H1 (cell line): ENCODE measurements at regions not wholly inside any gene's neighbourhood (a gene's known extent, or its start where the extent isn't known, plus 50 kb on each side); places are given as distances from the start of the nearest gene placed in this dataset.

Source experiments
- SIX5 ChIP-seq: IDR thresholded peaks from 2 replicates; pipeline ENCODE4 v1.6.1; 2011; ENCODE audit warnings: mild to moderate bottlenecking, low read depth, low read length

DNA sequence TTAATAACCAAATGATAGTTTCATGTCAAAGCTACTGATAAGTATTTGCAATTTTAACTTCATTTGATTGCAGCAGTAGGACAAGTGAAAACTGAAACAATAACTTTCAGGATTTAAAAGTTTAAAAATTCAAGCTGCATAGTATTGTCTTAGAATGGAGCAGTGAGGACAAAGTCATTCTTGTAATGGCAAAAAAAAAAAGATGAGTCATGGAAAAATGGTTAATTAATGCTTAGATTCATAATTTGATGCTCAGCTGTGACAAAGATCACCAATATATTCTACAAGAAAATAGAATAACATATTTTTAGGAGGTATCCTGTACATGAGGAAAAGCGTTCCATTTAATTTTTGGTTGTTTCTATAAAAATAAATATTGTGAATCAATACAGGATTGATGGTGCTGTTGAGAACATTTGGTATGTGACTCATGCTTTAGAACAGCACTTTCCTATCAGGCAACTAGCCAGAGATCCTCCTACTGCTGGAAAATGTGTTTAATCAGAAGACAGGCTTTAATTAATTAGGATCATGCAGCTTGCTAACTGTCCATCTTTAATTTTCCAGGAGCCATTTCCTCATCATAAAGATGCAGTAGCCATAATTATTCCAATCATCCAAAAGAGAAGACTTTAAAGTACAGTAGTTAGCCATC is 239.0 kb upstream of the MMADHC start (continued):
- TF ChIP-seq SIX5, result no peak
